ENCODE measurements at regions not wholly inside any gene's neighbourhood (a gene's known extent, or its start where the extent isn't known, plus 50 kb on each side); places are given as distances from the start of the nearest gene placed in this dataset.

DNA sequence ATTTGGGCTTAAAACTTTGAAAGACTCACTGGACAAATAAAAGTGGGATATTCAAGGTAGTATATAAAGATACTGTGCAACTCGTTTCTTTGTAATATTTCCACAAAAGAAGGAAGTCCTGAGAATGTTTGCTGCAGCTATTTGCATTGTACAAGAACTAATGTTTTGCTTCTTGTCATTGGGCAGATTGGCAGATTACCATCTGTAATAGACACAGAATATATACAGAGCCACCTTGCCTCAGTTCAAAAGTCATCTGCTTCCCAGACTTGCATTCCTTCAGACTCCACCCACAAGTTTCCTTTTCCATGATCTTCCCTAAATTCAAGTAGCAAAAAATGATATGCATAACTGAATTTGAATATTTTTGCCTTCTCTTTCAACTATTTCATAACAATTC is 145.1 kb downstream of the EFNB2 start:
- TF ChIP-seq, protein P1, sequence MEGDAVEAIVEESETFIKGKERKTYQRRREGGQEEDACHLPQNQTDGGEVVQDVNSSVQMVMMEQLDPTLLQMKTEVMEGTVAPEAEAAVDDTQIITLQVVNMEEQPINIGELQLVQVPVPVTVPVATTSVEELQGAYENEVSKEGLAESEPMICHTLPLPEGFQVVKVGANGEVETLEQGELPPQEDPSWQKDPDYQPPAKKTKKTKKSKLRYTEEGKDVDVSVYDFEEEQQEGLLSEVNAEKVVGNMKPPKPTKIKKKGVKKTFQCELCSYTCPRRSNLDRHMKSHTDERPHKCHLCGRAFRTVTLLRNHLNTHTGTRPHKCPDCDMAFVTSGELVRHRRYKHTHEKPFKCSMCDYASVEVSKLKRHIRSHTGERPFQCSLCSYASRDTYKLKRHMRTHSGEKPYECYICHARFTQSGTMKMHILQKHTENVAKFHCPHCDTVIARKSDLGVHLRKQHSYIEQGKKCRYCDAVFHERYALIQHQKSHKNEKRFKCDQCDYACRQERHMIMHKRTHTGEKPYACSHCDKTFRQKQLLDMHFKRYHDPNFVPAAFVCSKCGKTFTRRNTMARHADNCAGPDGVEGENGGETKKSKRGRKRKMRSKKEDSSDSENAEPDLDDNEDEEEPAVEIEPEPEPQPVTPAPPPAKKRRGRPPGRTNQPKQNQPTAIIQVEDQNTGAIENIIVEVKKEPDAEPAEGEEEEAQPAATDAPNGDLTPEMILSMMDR (IDR thresholded peaks at IDR 0.05) = no peak
- TF ChIP-seq POLR2A (IDR thresholded peaks at IDR 0.05) = no peak
